Right atrium auricular region (tissue), 2 donors: ENCODE measurements at regions not wholly inside any gene's neighbourhood (a gene's known extent, or its start where the extent isn't known, plus 50 kb on each side); places are given as distances from the start of the nearest gene placed in this dataset.

Experiments used
- DNase-seq: peaks from one replicate; pipeline ENCODE4 v3.0.0-alpha.2; 2019; ENCODE audit warnings: low spot score
- H3K27ac ChIP-seq, 2 donors: fragments of 200-600 bp; sonication (generic); 1 replicate in 1 of 2; 2 replicates in 1 of 2; pipeline ENCODE4 v1.5.1; 2016 to 2019
- H3K27me3 ChIP-seq, 2 donors: fragments of 200-600 bp; sonication (generic); one replicate each; pipeline versions ENCODE4 v1.5.1 to v1.6.0; 2017 to 2019
- H3K36me3 ChIP-seq: fragments of 200-600 bp; sonication (generic); one replicate; pipeline ENCODE4 v1.5.1; 2016
- H3K4me1 ChIP-seq, 2 donors: fragments of 200-600 bp; sonication (generic); one replicate each; pipeline versions ENCODE4 v1.5.1 to v1.6.0; 2017 to 2019
- H3K4me3 ChIP-seq, 2 donors: fragments of 200-600 bp; sonication (generic); 1 replicate in 1 of 2; 2 replicates in 1 of 2; pipeline ENCODE4 v1.5.1; 2017 to 2019; ENCODE audit warnings: mild to moderate bottlenecking in 1 of 2, moderate library complexity in 1 of 2
- H3K9me3 ChIP-seq, 2 donors: fragments of 200-600 bp; sonication (generic); one replicate each; pipeline ENCODE4 v1.5.1; 2019
- TF ChIP-seq, protein P1 (sequence below), 2 donors: fragments of 200-600 bp; sonication (generic); IDR thresholded peaks; one replicate each; pipeline ENCODE4 v1.5.1; 2019; ENCODE audit warnings: antibody characterized with exemption in 2 of 2

- Histone ChIP-seq H3K9me3 (no peaks in the 10 kb centered on the region), H3K36me3 (no peaks in the 10 kb centered on the region), H3K27me3 (no peaks in the 10 kb centered on the region), H3K4me1 (no peaks in the 10 kb centered on the region), H3K27ac (no peak overlapping the region), H3K4me3 (no peak overlapping the region)
- TF ChIP-seq, protein P1, sequence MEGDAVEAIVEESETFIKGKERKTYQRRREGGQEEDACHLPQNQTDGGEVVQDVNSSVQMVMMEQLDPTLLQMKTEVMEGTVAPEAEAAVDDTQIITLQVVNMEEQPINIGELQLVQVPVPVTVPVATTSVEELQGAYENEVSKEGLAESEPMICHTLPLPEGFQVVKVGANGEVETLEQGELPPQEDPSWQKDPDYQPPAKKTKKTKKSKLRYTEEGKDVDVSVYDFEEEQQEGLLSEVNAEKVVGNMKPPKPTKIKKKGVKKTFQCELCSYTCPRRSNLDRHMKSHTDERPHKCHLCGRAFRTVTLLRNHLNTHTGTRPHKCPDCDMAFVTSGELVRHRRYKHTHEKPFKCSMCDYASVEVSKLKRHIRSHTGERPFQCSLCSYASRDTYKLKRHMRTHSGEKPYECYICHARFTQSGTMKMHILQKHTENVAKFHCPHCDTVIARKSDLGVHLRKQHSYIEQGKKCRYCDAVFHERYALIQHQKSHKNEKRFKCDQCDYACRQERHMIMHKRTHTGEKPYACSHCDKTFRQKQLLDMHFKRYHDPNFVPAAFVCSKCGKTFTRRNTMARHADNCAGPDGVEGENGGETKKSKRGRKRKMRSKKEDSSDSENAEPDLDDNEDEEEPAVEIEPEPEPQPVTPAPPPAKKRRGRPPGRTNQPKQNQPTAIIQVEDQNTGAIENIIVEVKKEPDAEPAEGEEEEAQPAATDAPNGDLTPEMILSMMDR (IDR thresholded peaks at IDR 0.05) = no peak
- DNase-seq = no peak
Observed at GRCh38 chr13:80059789-80060188, 281.1 kb downstream of the SPRY2 start.

DNA sequence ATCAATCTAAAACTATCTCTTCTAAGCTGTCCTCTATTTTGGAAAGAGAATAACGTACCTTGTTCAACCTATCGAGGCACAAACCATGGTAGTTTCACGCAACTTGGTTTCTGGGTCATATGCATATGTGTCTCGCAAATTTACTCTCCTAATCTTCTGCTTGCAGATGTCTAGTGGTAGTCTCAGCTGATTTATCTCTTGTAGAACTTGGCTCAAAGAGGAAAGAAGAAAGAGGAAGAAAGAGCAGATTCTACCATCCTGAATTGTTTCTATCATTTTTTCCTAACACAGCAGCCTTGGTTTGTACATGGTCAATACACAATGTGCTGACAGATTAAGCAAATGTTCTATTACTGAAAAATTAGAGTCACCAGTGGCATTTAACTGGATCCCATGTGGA, 282.3 kb downstream of the SPRY2 start:
- Histone ChIP-seq H3K9me3 (no peaks in the 10 kb centered on the region), H3K4me3 (no peak overlapping the region), H3K27me3 (no peaks in the 10 kb centered on the region), H3K27ac (no peak overlapping the region), H3K4me1 (no peaks in the 10 kb centered on the region), H3K36me3 (no peaks in the 10 kb centered on the region)
- DNase-seq = no peak
- TF ChIP-seq, protein P1 (IDR thresholded peaks at IDR 0.05) = no peak

GRCh38 chr13:80055847-80056246, 285.1 kb downstream of the SPRY2 start:
- Histone ChIP-seq H3K36me3 (no peaks in the 10 kb centered on the region), H3K27me3 (no peaks in the 10 kb centered on the region), H3K4me1 (no peaks in the 10 kb centered on the region), H3K4me3 (no peak overlapping the region), H3K27ac (no peak overlapping the region), H3K9me3 (no peaks in the 10 kb centered on the region)
- DNase-seq = no peak
- TF ChIP-seq, protein P1 (IDR thresholded peaks at IDR 0.05) = no peak

DNA sequence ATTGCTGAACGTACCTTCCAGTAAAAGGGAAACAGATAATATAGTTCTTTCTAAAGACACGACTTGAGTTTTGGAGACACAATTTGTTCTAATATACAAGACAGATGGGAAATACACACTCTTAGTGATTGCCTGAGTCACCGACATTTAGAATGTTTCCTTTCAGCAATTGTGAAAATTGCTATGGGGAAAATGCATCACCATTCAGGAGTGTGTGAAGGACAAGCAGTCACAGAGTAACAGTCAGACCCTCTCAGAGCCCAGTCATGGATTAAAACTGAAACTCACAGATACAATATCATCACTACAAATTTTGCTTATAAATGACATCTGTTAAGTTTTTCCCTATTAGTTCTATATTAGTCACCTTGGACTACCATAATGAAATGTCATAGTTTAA, 286.1 kb downstream of the SPRY2 start:
- H3K4me1 ChIP-seq = peaks cover 0 to 6% of the 10 kb centered on the region in 2 donors
- H3K27ac ChIP-seq = no peak overlapping the region
- H3K9me3 ChIP-seq = no peaks in the 10 kb centered on the region
- DNase-seq = no peak
- H3K4me3 ChIP-seq = no peak overlapping the region
- TF ChIP-seq, protein P1 (IDR thresholded peaks at IDR 0.05) = no peak
- H3K36me3 ChIP-seq = no peaks in the 10 kb centered on the region
- H3K27me3 ChIP-seq = no peaks in the 10 kb centered on the region

GRCh38 chr13:80052286-80052685, 288.6 kb downstream of the SPRY2 start:
- TF ChIP-seq, protein P1 (IDR thresholded peaks at IDR 0.05) = no peak
- peaks cover 0 to 30% of the 10 kb centered on the region in 2 donors for H3K4me1 ChIP-seq
- no peaks in the 10 kb centered on the region for H3K36me3 ChIP-seq
- H3K27me3 ChIP-seq = no peaks in the 10 kb centered on the region
- DNase-seq = no peak
- H3K9me3 ChIP-seq = no peaks in the 10 kb centered on the region
- no peak overlapping the region for H3K27ac ChIP-seq
- no peak overlapping the region for H3K4me3 ChIP-seq

DNA sequence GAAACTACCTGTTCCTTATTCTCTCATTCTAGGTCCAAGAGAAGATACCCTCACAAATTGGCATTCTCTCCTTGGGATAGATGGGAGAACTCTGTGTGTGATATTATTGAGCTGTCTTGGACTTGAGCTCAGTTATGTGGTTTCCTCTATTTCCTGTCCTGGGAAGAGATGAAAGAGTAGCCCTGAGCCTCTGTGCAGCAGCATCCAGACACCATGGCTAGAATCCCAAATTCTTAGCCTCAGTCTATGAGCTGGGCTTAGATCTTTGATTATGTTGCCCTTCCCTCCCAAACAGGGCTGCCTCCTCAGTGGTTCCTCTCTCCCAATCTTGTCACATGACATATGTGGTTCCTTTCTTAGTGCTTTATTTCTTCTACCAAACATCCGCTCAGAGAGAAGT, 290.7 kb downstream of the SPRY2 start:
- H3K27me3 ChIP-seq = no peaks in the 10 kb centered on the region
- H3K4me3 ChIP-seq = no peak overlapping the region
- H3K4me1 ChIP-seq = peaks cover 0 to 30% of the 10 kb centered on the region in 2 donors
- no peak overlapping the region for H3K27ac ChIP-seq
- DNase-seq = no peak
- H3K36me3 ChIP-seq = no peaks in the 10 kb centered on the region
- H3K9me3 ChIP-seq = no peaks in the 10 kb centered on the region
- TF ChIP-seq, protein P1 (IDR thresholded peaks at IDR 0.05) = no peak
